NCI-H146 (cell line): ENCODE measurements at regions not wholly inside any gene's neighbourhood (a gene's known extent, or its start where the extent isn't known, plus 50 kb on each side); places are given as distances from the start of the nearest gene placed in this dataset.
"Not testable (repeated sequence)": the region's sequence is repeated elsewhere in the genome, so short reads cannot be mapped to it uniquely, and the experiment has no call there.

Experiments used
- DNase-seq: peaks from one replicate; lab custom pipeline; 2025; lab: John Stamatoyannopoulos, UW

GRCh38 chr15:62365795-62366442, 200.8 kb upstream of the C2CD4B start:
- DNase-seq = peak; percentile 69

DNA sequence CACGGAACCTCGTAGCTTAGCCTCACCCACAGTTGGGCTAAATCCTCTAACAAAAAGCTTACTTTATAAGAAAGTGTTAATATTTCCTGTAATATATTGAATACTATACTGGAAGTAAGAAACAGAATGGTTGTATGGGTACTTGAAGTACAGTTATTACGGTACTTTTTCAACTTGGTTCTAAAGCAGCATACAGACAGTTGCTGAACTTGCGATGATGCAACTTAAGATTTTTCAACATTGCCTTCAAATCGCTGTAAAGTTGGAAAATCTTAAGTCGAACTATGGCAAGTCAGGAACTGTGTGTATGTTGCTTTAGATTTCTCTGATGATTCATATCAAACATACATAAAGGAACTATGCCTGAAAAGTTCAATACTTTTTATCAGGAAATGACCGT, 204.4 kb upstream of the C2CD4B start:
- no peak for DNase-seq

DNA sequence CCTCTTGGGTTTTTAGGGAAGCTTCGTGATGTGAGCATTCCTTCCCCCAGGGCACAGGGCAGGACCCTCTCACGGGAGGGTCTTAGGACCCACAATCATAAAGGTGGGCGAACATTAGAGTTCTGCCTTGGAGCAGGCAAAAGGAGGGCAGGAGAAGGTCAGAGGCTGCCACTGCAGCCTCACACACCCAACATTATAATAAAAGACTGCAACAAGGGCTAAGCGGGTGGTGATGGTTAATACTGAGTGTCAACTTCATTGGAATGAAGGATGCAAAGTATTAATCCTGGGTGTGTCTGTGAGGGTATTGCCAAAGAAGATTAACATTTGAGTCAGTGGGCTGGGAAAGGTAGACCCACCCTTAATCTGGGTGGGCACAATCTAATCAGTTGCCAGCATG, 206.6 kb upstream of the C2CD4B start:
- DNase-seq = not testable (repeated sequence)

DNA sequence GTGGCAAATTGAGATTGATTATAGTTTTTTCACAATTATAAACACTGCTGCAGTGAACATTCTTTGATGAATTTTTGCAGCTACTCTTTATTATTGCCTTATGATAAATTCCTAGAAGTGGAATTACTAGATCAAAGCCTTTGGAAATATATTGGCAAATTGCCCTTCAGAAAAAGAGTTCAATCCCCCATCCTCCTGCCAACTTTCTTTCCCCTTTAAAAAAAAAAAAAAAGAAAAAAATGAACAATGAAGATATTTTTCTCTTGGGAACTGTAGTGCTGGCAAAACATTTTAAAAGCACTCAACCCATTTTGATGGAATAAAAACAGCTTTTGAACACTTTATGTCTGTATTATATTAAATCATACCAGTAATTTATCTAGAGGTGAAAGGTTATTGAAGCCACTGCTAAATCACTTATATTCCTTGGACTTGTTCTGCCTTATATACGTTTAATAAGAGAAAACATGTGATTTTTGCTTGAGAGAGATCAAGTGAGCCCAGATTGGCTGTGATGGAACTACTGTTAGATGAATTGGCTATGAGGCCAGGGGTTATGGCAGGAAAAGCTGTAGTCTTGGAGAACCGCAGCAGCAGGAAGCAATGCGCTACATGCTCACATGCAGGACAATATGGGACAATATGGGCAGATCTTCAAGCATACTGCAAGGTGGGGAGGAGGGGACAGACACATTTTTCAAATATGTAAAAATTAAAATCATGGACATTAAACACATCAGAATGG, 212.8 kb upstream of the C2CD4B start:
- no peak for DNase-seq

DNA sequence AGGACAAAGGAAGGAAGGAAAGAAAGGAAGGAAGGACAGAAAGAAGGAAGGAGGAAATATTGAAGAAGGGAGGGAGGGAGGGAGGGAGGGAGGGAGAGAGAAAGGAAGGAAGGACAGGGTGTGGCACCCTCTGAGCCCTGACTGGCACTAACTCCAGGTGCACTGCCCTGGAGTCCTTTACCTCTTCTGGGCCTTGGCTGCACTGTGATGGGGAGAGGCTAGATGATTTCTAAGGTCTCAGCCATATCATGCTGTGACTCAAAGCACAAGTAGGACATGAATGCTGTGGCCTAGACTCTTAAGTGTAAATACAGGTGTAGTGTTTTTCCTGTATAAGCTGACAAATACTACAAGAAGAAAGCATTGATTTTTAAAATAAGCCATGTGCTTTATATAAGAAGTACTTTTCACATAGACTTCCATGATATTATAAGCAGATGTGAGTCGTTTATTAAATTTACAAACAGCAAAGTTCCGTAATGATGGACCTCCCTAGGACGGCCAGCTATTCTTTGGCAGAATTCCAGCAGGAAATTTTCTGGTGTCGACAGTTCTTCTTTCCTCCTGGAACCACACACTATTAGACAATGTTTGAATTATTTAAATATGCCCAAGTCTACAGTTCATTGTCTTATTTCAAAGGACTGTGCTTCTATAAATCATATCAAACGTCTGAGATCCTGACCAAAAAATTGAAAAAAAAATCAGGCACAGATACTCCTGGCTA, 213.8 kb upstream of the C2CD4B start:
- no peak for DNase-seq

GRCh38 chr15:62380011-62380410, 214.9 kb upstream of the C2CD4B start:
- no peak for DNase-seq

- no peak for DNase-seq
These were observed 217.0 kb upstream of the C2CD4B start for GRCh38 chr15:62382046-62382445.

GRCh38 chr15:62389885-62390790, 225.1 kb upstream of the C2CD4B start, which contains the start of gene TLN2:
Gene TLN2, plus strand, starts transcription at chr15:62390550.
- peak; percentile 60 for DNase-seq

DNA sequence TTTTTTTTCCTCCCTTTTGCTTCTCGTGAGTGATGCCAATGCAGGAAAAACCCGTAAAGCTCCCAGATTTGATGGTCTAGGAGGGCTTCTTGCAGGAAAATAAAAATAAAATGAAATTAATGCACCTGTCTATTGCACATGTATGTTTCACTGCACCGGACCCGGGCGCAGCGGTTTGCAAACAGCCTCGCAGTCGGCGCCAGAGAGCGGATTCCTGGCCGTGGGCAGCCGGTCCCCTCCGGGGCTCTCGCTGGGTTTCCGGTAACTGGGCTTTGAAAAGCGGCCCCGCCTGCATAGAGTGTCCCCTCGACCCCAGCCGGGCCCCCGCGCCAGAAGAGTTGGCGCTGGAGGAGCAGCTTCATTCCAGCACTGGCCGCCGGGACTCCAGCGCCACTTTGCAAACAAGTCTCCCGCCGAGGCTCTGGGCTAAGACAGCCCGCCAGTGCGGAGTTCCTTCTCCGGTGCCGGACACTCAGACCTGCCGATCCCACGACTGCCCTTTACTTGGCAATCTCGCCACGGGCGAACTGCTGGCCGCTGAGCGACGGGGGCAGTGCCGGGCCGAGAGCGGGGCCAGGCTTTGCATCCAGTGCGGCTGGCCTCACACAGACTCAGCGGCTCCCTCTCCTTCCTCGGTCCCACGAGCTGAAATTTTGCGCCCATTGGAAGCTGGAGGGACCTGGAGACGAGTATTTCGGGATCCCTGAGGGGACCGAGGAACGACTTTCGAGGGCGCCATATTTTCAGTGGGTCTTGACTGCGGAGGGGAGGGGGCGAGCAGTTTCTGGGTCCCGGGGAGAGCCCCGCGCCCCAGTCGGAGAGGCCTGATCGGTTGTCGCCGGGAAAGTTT, 225.9 kb upstream of the C2CD4B start:
- peak; percentile 18 for DNase-seq

GRCh38 chr15:62391641-62392262, 226.7 kb upstream of the C2CD4B start:
- DNase-seq = peak; percentile 17

DNA sequence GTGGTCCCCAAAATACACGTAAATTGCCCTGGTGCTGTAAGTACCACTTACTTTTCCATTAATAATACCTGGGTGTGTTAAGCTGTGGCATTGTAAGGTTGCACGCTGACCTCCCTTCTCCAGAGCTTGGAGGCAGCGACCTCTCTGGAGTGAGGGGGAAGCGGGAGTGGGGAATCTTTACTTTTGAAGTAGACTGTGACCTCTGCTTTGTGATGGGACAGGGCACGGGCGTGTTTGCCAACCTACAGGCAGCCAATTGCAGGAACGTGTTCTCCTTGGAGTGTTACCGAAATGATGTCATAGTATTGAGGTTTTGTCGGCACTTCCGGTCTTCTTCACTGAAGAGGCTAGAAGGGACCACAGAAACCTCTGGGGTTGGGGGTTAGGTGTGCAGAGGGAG, 227.3 kb upstream of the C2CD4B start:
- no peak for DNase-seq

DNA sequence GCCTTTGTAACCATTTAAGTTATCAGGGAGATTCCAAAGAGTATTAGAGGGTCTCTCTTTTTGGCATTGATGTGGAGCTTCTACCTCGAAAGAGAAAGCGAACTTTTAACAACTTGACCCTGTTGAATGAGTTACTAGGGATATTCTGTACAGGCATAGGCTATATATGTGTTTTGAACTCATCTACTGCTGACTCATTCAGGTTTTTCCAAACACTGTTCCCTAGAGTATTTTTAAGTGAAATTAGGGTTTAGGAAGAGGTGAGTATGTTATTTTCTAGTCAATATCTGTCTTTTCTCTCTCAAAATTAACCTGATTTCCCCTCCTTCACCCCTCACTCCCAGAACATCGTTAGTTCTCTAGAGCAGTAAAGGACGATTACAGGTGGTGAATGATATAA, 228.1 kb upstream of the C2CD4B start:
- no peak for DNase-seq

- DNase-seq = no peak
These were observed 229.0 kb upstream of the C2CD4B start for GRCh38 chr15:62394079-62394478.

DNA sequence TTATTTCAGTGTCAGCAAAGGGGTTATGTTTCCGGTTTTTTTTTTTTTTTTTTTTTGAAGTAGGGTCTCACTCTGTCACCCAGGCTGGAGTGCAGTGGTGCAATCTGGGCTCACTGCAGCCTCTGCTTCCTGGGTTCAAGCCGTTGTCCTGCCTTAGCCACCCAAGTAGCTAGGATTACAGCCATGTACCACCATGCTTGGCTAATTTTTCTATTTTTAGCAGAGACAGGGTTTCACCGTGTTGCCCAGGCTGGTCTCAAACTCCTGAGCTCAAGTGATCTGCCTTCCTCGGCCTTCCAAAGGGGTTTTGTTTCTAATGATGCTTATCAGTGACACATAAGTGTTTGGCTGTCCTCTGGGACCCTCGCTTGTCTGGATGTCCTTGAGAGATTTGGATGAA, 235.7 kb upstream of the C2CD4B start:
- DNase-seq = no peak

GRCh38 chr15:62402687-62403086, 237.6 kb upstream of the C2CD4B start:
- DNase-seq = no peak

DNA sequence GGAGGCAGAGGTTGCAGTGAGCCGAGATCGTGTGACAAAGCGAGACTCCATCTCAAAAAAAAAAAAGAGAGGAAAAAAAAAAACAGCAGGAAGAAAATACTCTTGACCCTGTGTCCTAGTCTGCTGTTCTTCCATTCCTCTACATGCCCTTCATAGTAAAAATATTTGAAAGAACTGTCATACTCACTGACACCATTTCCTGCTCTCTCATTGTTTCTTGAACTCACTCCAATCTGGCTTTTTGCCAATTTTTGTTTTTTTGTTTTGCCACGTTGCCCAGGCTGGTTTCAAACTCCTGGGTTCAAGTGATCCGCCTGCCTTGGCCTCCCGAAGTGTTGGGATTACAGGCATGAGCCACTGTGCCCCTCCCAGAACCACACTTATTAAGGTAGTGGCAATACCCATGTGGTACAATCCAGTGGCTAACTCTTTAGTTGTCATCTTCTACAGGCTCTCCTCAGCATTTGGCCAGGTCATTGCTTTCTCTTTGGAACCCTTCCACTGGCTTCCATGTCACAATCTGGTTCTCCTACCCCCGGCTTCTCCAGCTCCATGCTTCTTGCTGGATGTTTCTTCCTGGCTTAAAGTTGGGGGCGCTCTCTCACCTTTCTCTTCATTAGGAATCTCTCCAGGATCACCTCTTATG, 238.2 kb upstream of the C2CD4B start:
- DNase-seq = no peak

DNA sequence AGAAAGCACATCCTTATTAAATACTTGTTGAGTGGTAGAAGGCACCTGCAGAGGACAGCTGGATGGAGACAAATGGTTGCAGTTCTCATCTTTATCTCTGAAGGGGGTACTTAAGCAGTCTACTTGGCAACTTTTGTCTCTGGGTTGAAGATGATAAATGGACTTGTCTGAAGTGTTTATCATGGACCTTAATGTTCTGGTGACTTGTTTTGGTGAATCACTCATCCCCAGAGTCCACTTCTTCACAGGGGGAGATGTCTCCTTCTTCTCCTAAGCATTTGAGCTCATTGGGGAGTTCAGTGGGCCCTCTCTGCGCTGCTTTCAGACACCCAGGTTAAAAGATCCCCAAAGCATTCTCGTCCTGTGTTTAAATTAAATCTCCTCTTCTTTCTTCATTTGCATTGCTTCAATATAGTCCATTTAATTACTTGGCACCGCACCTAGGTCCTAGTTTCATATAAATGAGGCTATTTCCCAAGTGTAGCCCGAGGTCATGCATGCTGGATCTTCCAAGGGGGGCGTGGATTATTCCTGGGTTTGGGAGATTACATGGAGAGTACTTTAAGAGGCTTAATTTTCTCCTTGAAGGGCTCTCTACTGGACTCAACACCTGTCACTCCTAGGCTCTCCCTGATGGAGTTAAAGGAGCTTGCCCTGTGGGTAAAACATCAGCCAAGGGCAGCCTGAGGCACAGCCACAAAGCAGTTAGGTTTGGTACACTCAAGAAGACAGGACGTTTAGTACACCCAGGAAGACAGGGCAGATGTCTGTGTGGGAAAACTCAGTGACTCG, 239.3 kb upstream of the C2CD4B start:
- no peak for DNase-seq

- no peak for DNase-seq
These were observed 241.3 kb upstream of the C2CD4B start for GRCh38 chr15:62406305-62406891.

DNA sequence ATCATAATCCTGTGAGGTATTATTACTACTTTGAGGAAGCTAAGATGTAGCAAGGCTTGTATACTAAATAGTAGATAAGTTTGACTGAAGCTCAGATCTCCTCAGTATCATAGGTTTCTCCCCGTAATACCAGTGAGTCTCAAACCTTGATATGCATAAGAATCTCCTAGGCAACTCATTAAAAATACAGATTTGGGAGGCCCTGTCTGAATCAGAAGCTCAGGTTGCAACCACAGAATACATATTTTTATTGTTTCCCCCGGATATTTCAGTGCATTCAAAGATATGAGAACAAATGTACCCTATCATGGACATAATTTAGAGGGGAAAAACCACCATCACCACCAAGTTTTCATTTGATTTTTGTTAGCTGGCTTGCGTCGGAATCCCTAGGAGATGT, 242.1 kb upstream of the C2CD4B start:
- no peak for DNase-seq
